Suprapubic skin (tissue), 4 donors: ENCODE measurements at regions not wholly inside any gene's neighbourhood (a gene's known extent, or its start where the extent isn't known, plus 50 kb on each side); places are given as distances from the start of the nearest gene placed in this dataset.

Source experiments
- CTCF ChIP-seq, 2 donors: fragments of 200-600 bp in 1 of 2; fragments of 450-650 bp in 1 of 2; sonication (generic) in 1 of 2; IDR thresholded peaks; one replicate each; pipeline ENCODE4 v1.5.1; 2016 to 2019; ENCODE audit warnings: antibody characterized with exemption in 2 of 2, mild to moderate bottlenecking in 1 of 2, moderate library complexity in 1 of 2
- POLR2A ChIP-seq, 2 donors: fragments of 450-650 bp; IDR thresholded peaks; one replicate each; pipeline ENCODE4 v1.6.1; 2017; ENCODE audit warnings: antibody characterized with exemption in 2 of 2, mild to moderate bottlenecking in 2 of 2, moderate library complexity in 2 of 2
- POLR2AphosphoS5 ChIP-seq, 3 donors: sonication (generic); formaldehyde crosslinking; IDR thresholded peaks; one replicate each; pipeline ENCODE4 v1.6.1; 2017; ENCODE audit warnings: antibody characterized with exemption in 3 of 3

- TF ChIP-seq POLR2AphosphoS5 (IDR thresholded peaks at IDR 0.05) (no peak), CTCF (IDR thresholded peaks at IDR 0.05) (no peak), POLR2A (IDR thresholded peaks at IDR 0.05) (no peak)
These were observed 274.7 kb downstream of the SEC23A start for GRCh38 chr14:38828183-38828827.
